Karpas-422 (cell line): ENCODE measurements at regions not wholly inside any gene's neighbourhood (a gene's known extent, or its start where the extent isn't known, plus 50 kb on each side); places are given as distances from the start of the nearest gene placed in this dataset.

Experiments used
- DNase-seq: peaks from one replicate; pipeline ENCODE4 v3.0.0-alpha.2; 2015
- H2AFZ ChIP-seq: fragments of 200-600 bp; sonication (generic); 2 replicates; pipeline ENCODE4 v1.6.1; 2014; ENCODE audit warnings: antibody characterized with exemption, low read length, mixed read lengths
- H3K27ac ChIP-seq: fragments of 200-600 bp; sonication (generic); 2 replicates; pipeline ENCODE4 v1.5.1; 2014; ENCODE audit warnings: mild to moderate bottlenecking, low read length, moderate library complexity
- H3K27me3 ChIP-seq: fragments of 200-600 bp; sonication (generic); 2 replicates; pipeline ENCODE4 v1.6.1; 2014; ENCODE audit warnings: low read length, mixed read lengths
- H3K36me3 ChIP-seq: fragments of 200-600 bp; sonication (generic); 2 replicates; pipeline ENCODE4 v1.6.1; 2014; ENCODE audit warnings: low read length, mixed read lengths; ENCODE audit not compliant: insufficient read depth
- H3K4me1 ChIP-seq: fragments of 200-600 bp; sonication (generic); 2 replicates; pipeline ENCODE4 v1.6.1; 2014; ENCODE audit warnings: mild to moderate bottlenecking, low read length, mixed read lengths
- H3K4me2 ChIP-seq: fragments of 200-600 bp; sonication (generic); 2 replicates; pipeline ENCODE4 v1.6.1; 2014; ENCODE audit warnings: low read length, low read depth, mild to moderate bottlenecking; ENCODE audit not compliant: poor library complexity, severe bottlenecking
- H3K4me3 ChIP-seq: fragments of 200-600 bp; sonication (generic); 2 replicates; pipeline ENCODE4 v1.5.1; 2014; ENCODE audit warnings: mild to moderate bottlenecking, antibody characterized with exemption, low read length, mixed read lengths
- H3K79me2 ChIP-seq: fragments of 200-600 bp; sonication (generic); 2 replicates; pipeline ENCODE4 v1.6.1; 2014; ENCODE audit warnings: mild to moderate bottlenecking, low read length, mixed read lengths
- H3K9ac ChIP-seq: fragments of 200-600 bp; sonication (generic); 2 replicates; pipeline ENCODE4 v1.6.0; 2014; ENCODE audit warnings: low read length
- H3K9me2 ChIP-seq: fragments of 200-600 bp; sonication (generic), shearing (Covaris generic); replicated peaks from 2 replicates; pipeline ENCODE4 v1.6.0; 2014; ENCODE audit warnings: mild to moderate bottlenecking, low read length, moderate library complexity; ENCODE audit not compliant: insufficient read depth
- H3K9me3 ChIP-seq: fragments of 300-700, 200-600 bp; sonication (generic); 2 replicates; pipeline ENCODE4 v1.6.1; 2014; ENCODE audit warnings: low read length, mixed read lengths
- H4K20me1 ChIP-seq: fragments of 200-600 bp; sonication (generic); 2 replicates; pipeline ENCODE4 v1.6.1; 2014; ENCODE audit warnings: mild to moderate bottlenecking, antibody characterized with exemption, low read length, low read depth; ENCODE audit not compliant: insufficient read depth

DNA sequence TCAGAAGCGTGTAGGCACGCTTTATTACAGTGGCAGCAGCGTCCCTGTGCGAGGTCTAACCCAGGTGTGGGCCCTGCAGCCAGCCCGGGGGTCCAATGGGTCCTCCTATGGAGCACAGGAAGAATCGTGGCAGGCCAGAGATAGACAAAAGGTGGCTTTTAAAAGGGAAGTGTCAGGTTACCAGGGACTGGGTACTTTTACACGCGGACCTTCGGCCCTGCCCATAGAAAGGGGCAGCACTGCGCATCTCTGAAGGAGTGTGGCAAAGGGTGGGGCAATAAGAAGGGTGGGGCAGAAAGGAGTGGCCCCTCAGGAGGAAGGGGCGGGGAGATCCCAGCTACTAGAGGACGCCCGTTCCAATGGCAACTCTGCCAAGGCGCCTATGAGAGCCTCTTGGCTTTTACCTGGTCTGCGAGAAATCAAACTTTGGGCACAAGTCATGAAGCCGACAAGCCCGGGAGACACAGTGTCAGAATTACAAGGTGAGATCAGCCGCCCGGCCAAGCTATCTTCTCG is 1419.8 kb downstream of the UQCRFS1 start:
- peaks cover 17% of the 10 kb centered on the region for H3K4me1 ChIP-seq
- peak; percentile 96 for DNase-seq
- peaks cover 6% of the 10 kb centered on the region; the same call in 1 of the 2 replicates for H3K9me3 ChIP-seq
- H3K9ac ChIP-seq = peak overlapping the region; percentile 90
- H3K4me3 ChIP-seq = peak overlapping the region; percentile 82
- H3K9me2 ChIP-seq = no peaks in the 10 kb centered on the region
- peaks cover 3% of the 10 kb centered on the region; the same call in 1 of the 2 replicates for H4K20me1 ChIP-seq
- peak overlapping the region; percentile 91 for H3K4me2 ChIP-seq
- H2AFZ ChIP-seq = peak overlapping the region; percentile 52; the same call in 1 of the 2 replicates
- H3K79me2 ChIP-seq = peaks cover 82% of the 10 kb centered on the region
- H3K27me3 ChIP-seq = no peaks in the 10 kb centered on the region
- peaks cover 47% of the 10 kb centered on the region for H3K36me3 ChIP-seq
- H3K27ac ChIP-seq = peak overlapping the region; percentile 87

- Histone ChIP-seq H3K36me3 (peaks cover 43% of the 10 kb centered on the region), H3K9ac (peak overlapping the region; percentile 90), H3K27me3 (no peaks in the 10 kb centered on the region), H3K9me3 (peaks cover 9% of the 10 kb centered on the region; the same call in 1 of the 2 replicates), H3K79me2 (peaks cover 82% of the 10 kb centered on the region), H4K20me1 (peaks cover 3% of the 10 kb centered on the region; the same call in 1 of the 2 replicates), H3K4me3 (peak overlapping the region; percentile 82), H2AFZ (0 out of 2 replicates have a peak overlapping the region, but pooled peaks have one; percentile 44), H3K4me2 (peak overlapping the region; percentile 91), H3K27ac (peak overlapping the region; percentile 87), H3K4me1 (peaks cover 17% of the 10 kb centered on the region), H3K9me2 (no peaks in the 10 kb centered on the region)
- no peak for DNase-seq
These were observed 1420.3 kb downstream of the UQCRFS1 start for GRCh38 chr19:27792576-27793127.

GRCh38 chr19:27780367-27781075 is 1432.4 kb downstream of the UQCRFS1 start:
- H3K79me2 ChIP-seq = peaks cover 72% of the 10 kb centered on the region

GRCh38 chr19:27779954-27780353 is 1433.0 kb downstream of the UQCRFS1 start:
- Histone ChIP-seq H2AFZ (no peak overlapping the region), H3K9me3 (peaks cover 22% of the 10 kb centered on the region), H3K9ac (no peak overlapping the region), H3K27ac (no peak overlapping the region), H3K79me2 (peaks cover 71% of the 10 kb centered on the region), H3K9me2 (no peaks in the 10 kb centered on the region), H3K4me1 (no peaks in the 10 kb centered on the region), H3K36me3 (peaks cover 46% of the 10 kb centered on the region), H3K4me2 (no peak overlapping the region), H3K4me3 (no peak overlapping the region), H4K20me1 (no peaks in the 10 kb centered on the region), H3K27me3 (no peaks in the 10 kb centered on the region)
- DNase-seq = peak; percentile 51

More at GRCh38 chr19:27780367-27781075, 1432.4 kb downstream of the UQCRFS1 start:
- no peaks in the 10 kb centered on the region for H3K4me1 ChIP-seq
- peaks cover 46% of the 10 kb centered on the region for H3K36me3 ChIP-seq
- no peak overlapping the region for H2AFZ ChIP-seq
- no peaks in the 10 kb centered on the region for H3K27me3 ChIP-seq
- peaks cover 25% of the 10 kb centered on the region for H3K9me3 ChIP-seq
- no peak for DNase-seq
- H3K27ac ChIP-seq = no peak overlapping the region
- H3K9me2 ChIP-seq = no peaks in the 10 kb centered on the region
- H4K20me1 ChIP-seq = no peaks in the 10 kb centered on the region
- H3K4me3 ChIP-seq = no peak overlapping the region
- H3K9ac ChIP-seq = no peak overlapping the region
- no peak overlapping the region for H3K4me2 ChIP-seq

DNA sequence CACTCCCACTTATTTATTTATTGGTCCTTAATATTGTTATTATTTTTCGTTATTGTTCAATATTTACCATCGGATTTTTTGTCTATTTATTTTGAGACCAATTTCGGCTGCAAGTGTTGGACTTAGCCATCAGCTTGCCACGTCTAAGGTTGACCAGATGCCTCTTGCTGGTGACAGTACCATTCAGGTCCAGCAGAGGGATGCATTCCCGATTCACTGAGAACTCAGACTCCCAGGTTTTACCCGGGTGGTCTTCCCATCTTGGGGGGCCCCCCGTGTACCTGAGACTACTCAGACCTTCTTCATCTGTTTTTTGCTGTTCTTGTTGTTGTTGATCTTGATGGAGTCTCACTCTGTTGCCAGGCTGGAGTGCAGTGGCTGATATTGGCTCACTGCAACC is 1435.2 kb downstream of the UQCRFS1 start:
- Histone ChIP-seq H4K20me1 (no peaks in the 10 kb centered on the region), H3K36me3 (peaks cover 47% of the 10 kb centered on the region), H3K9me2 (no peaks in the 10 kb centered on the region), H3K79me2 (peaks cover 59% of the 10 kb centered on the region), H3K4me3 (no peak overlapping the region), H3K27me3 (no peaks in the 10 kb centered on the region), H3K27ac (no peak overlapping the region), H3K9me3 (peaks cover 29% of the 10 kb centered on the region), H2AFZ (no peak overlapping the region), H3K4me2 (no peak overlapping the region), H3K4me1 (no peaks in the 10 kb centered on the region), H3K9ac (no peak overlapping the region)
- DNase-seq = no peak

GRCh38 chr19:27777242-27777641 is 1435.7 kb downstream of the UQCRFS1 start:
- no peaks in the 10 kb centered on the region for H3K4me1 ChIP-seq
- H3K4me2 ChIP-seq = no peak overlapping the region
- H2AFZ ChIP-seq = no peak overlapping the region
- no peak overlapping the region for H3K4me3 ChIP-seq
- H3K27ac ChIP-seq = no peak overlapping the region
- H3K79me2 ChIP-seq = peaks cover 54% of the 10 kb centered on the region
- H3K27me3 ChIP-seq = no peaks in the 10 kb centered on the region
- no peak overlapping the region for H3K9ac ChIP-seq
- H3K9me3 ChIP-seq = peaks cover 29% of the 10 kb centered on the region
- peaks cover 45% of the 10 kb centered on the region for H3K36me3 ChIP-seq
- no peaks in the 10 kb centered on the region for H3K9me2 ChIP-seq
- DNase-seq = no peak
- no peaks in the 10 kb centered on the region for H4K20me1 ChIP-seq

DNA sequence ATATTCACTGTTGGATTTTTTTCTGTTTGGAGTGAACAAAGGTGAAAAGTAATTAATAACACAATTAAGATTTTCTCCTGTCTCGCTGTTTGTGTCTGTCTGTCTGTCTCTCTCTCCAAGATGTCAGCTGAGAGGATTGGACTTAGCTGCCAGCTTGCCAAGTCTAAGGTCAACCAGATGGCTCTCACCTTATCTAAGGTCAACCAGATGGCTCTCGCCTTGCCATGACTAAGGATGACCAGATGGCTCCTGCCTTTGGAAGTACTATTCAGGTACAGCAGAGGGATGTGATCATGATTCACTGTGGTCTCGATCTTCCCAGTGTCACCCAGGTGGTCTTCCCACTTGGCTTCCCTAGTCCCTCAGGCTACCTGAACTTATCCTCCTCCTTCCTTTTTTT is 1436.4 kb downstream of the UQCRFS1 start:
- Histone ChIP-seq H3K4me1 (no peaks in the 10 kb centered on the region), H3K4me3 (no peak overlapping the region), H3K27me3 (no peaks in the 10 kb centered on the region), H3K27ac (no peak overlapping the region), H3K9me3 (peaks cover 29% of the 10 kb centered on the region), H2AFZ (no peak overlapping the region), H4K20me1 (no peaks in the 10 kb centered on the region), H3K79me2 (peaks cover 47% of the 10 kb centered on the region), H3K9ac (no peak overlapping the region), H3K4me2 (no peak overlapping the region), H3K9me2 (no peaks in the 10 kb centered on the region), H3K36me3 (peaks cover 38% of the 10 kb centered on the region)
- no peak for DNase-seq

- Histone ChIP-seq H3K9me2 (no peaks in the 10 kb centered on the region), H3K9ac (no peak overlapping the region), H3K36me3 (peaks cover 36% of the 10 kb centered on the region), H3K4me2 (no peak overlapping the region), H3K27ac (no peak overlapping the region), H3K4me3 (no peak overlapping the region), H2AFZ (no peak overlapping the region), H3K4me1 (no peaks in the 10 kb centered on the region), H3K27me3 (no peaks in the 10 kb centered on the region), H3K79me2 (peaks cover 43% of the 10 kb centered on the region), H3K9me3 (peaks cover 29% of the 10 kb centered on the region), H4K20me1 (no peaks in the 10 kb centered on the region)
- DNase-seq = peak; percentile 69
These were observed 1436.9 kb downstream of the UQCRFS1 start for GRCh38 chr19:27776020-27776419.
